GM18909 (cell line): ENCODE measurements at regions not wholly inside any gene's neighbourhood (a gene's known extent, or its start where the extent isn't known, plus 50 kb on each side); places are given as distances from the start of the nearest gene placed in this dataset.

Source experiments
- ATAC-seq: cut with Tn5 transposase; IDR thresholded peaks from one replicate; pipeline ENCODE4 v1.9.1; 2021; ENCODE audit warnings: mild to moderate bottlenecking; ENCODE audit not compliant: unreplicated experiment, poor library complexity

GRCh38 chr18:41490861-41491260, 464.2 kb upstream of the PIK3C3 start:
- ATAC-seq: no peak

- ATAC-seq: no peak
Observed at GRCh38 chr18:41486575-41486974, 468.5 kb upstream of the PIK3C3 start.

- no peak for ATAC-seq
Observed at GRCh38 chr18:41484069-41484468, 471.0 kb upstream of the PIK3C3 start.

- ATAC-seq: no peak
Observed at GRCh38 chr18:41482501-41482900, 472.5 kb upstream of the PIK3C3 start.

DNA sequence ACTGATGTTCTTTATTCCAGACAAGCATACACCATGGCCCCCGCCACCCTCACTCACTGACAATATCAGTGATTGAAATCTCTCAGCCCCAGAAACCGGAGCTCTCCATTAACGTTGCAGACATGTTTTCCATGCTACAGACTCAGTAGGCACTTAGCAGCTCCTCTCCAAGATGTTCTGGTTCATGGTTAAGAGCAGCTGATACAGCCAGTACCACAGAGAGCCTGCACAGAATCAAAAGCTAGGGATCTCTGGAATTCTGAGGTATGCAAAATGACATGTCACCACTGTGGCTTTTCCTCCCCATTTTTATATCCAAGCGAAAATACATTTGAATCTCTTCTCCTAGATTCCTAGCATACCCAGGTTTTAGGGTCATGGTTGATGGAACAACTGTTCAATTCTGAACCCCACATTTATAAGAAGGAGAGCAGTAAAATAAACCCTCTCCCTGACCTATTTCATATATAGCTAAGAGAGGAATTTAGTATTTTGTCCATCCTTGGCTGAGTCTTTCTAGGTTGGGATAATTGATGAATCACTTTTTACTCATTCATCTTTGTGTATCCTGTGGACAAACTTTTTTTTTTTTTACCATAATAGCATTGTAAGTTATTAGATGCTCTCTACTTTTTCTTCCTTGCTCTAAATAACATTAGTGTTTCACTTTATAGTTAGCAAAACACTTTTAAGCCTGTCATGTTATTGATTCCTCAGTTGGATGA, 488.4 kb upstream of the PIK3C3 start:
- no peak for ATAC-seq

GRCh38 chr18:41465386-41465785, 489.6 kb upstream of the PIK3C3 start:
- no peak for ATAC-seq

GRCh38 chr18:41464278-41464677, 490.8 kb upstream of the PIK3C3 start:
- no peak for ATAC-seq

- no peak for ATAC-seq
Observed at GRCh38 chr18:41462946-41463345, 492.1 kb upstream of the PIK3C3 start.

GRCh38 chr18:41461114-41461513, 493.9 kb upstream of the PIK3C3 start:
- no peak for ATAC-seq

GRCh38 chr18:41459656-41460055, 495.4 kb upstream of the PIK3C3 start:
- no peak for ATAC-seq

DNA sequence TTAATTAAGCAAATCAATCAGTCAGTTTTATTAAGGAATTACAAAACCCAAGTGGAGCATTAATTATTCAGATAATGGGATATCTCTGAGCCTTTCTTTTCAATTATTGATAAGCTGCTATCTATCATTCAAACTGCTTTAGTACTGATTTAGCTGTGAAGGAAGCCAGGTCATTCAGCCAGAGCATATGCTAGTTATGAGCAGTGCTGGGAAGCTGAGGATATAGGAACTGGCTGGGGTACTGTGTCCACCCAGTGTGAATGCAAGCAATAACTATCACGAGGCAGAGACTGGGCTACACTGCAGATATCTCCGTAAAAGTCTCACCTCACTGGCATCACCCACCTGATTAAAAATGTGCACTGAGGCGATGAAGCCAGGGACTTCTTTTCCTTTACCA, 496.7 kb upstream of the PIK3C3 start:
- ATAC-seq: no peak

GRCh38 chr18:41457765-41458326, 497.2 kb upstream of the PIK3C3 start:
- ATAC-seq: no peak

DNA sequence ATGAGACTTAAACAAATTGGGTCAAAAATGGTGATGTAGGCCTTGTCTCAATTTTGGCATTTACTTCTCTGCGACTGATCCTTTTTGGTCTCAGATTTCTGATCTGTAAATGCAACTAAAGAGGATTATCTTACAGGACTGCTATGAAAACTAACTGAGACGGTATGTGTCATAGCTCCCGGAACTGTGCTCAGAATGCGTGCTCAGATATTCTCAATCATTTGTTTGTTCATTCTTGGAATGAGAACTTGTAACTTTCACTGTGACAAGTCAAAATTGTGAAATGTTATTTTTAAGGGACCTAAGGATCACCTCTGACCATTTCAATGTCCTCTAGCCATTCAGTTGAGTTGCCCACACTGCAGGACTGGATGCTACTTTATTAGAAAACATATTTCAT, 498.2 kb upstream of the PIK3C3 start:
- ATAC-seq: no peak

DNA sequence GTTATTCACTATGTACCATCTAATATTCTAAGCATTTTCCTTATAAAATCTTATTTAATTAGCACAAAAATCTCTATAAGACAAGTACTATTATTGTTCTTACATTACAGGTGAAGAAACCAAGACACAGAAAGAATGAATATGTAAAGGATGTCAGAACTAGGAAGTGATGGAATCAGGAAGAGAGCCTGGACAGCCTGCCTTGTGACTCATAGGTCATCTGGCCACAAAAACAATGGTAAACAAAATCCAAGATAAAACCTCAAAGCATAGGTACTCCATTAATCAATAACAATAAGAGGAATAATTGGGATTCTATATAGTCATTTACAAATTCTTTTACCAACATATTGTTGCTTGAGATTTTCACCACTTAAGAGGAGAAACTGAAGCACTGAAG, 505.4 kb upstream of the PIK3C3 start:
- ATAC-seq: no peak

DNA sequence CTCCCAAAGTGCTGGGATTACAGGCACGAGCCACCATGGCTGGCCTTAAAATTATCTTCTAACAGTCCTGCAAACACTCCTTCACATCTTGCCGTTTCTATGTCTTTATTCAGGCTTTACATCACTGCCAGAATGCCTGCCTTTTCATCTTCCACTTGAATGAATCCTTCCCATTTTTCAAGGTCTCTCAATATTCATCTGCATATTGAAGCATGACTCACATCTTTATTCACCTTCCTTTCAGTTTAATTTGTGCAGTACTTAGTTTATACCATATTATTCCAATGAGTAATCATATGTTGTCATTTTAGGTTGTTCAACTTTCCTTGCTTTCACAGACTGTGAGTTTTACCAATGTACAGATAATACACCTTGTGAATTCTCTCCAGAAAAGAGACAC, 510.1 kb upstream of the PIK3C3 start:
- no peak for ATAC-seq

DNA sequence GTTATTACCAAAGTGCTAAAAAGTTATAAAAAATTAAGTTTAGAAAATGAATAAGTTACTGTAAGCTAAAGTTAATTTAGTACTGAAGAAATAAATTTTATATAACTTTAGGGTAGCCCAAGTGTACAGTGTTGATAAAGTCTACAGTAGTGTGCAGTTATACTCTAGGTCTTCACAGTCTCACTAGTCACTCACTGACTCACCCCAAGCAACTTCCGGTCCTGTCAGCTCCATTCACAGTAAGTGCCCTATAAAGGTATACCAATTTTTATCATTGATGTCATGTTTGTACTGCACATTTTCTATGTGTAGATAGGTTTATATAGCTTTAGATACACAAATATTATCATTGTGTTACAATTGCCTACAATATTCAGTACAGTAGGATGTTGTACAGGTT, 518.3 kb upstream of the PIK3C3 start:
- ATAC-seq: no peak

GRCh38 chr18:41418598-41418997, 536.4 kb upstream of the PIK3C3 start:
- no peak for ATAC-seq

DNA sequence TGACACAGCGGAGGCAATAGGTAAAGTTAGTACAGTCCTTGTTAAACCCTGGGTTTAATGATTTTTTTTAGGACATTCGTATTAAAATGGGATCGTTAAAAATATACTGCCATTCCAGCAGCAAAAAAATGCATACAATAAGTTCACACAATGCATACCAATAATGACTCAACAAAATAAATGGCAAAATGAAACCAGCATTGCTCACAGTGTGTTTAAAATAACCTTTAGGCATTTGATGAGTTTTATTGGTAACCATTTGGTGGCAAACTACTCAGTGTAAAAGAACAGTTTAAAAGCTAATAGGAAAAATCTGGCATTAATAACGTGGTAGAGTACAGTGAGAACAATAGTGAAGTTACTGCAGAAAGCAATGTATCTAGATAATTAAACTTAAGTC, 539.0 kb upstream of the PIK3C3 start:
- ATAC-seq: no peak

- no peak for ATAC-seq
Observed at GRCh38 chr18:41410006-41410405, 545.0 kb upstream of the PIK3C3 start.

- ATAC-seq: no peak
Observed at GRCh38 chr18:41406834-41407233, 548.2 kb upstream of the PIK3C3 start.

DNA sequence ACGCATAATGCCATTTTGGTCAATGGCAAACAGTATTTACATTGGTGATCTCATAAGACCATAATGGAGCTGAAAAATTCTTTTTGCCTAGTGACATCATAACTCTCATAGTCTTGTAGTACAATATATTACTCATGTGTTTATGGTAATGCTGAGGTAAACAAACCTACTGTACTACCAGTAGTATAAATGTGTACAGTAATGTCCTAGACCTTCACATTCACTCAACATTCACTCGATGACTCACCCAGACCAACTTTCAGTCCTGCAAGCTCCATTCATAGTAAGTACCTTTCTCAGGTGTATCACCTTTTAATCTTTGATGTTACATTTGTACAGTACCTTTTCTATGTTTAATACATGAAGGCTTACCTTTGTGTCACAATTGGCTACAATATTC, 558.2 kb upstream of the PIK3C3 start:
- ATAC-seq: no peak

- no peak for ATAC-seq
Observed at GRCh38 chr18:41396211-41396610, 558.8 kb upstream of the PIK3C3 start.
